ENCODE measurements at regions not wholly inside any gene's neighbourhood (a gene's known extent, or its start where the extent isn't known, plus 50 kb on each side); places are given as distances from the start of the nearest gene placed in this dataset.

- DNase-seq (no peak), ATAC-seq (ENCODE audit: poor library complexity) (no peak)
- Histone ChIP-seq H3K4me3 (ENCODE audit: low read length) (no peak overlapping the region), H3K36me3 (ENCODE audit: insufficient read depth, low read length) (no peaks in the 10 kb centered on the region), H3K27ac (ENCODE audit: low read depth in 1 of 2, low read length in 2 of 2) (no peak overlapping the region), H3K9me3 (ENCODE audit: control insufficient read depth in 1 of 2, insufficient read depth in 1 of 2, low read length in 2 of 2) (peaks cover 0 to 9% of the 10 kb centered on the region in 2 experiments), H3K27me3 (ENCODE audit: control insufficient read depth in 1 of 2, insufficient read depth in 2 of 2, low read length in 2 of 2) (no peaks in the 10 kb centered on the region), H3K4me1 (ENCODE audit: insufficient read depth, low read length) (no peaks in the 10 kb centered on the region)
- H3K9me3 Mint-ChIP-seq, result no peaks in the 10 kb centered on the region
- ChIA-PET POLR2A (no interaction called here), CTCF (no interaction called here)
- H3K27ac Mint-ChIP-seq, result no peak overlapping the region
- TF ChIP-seq, protein P1, sequence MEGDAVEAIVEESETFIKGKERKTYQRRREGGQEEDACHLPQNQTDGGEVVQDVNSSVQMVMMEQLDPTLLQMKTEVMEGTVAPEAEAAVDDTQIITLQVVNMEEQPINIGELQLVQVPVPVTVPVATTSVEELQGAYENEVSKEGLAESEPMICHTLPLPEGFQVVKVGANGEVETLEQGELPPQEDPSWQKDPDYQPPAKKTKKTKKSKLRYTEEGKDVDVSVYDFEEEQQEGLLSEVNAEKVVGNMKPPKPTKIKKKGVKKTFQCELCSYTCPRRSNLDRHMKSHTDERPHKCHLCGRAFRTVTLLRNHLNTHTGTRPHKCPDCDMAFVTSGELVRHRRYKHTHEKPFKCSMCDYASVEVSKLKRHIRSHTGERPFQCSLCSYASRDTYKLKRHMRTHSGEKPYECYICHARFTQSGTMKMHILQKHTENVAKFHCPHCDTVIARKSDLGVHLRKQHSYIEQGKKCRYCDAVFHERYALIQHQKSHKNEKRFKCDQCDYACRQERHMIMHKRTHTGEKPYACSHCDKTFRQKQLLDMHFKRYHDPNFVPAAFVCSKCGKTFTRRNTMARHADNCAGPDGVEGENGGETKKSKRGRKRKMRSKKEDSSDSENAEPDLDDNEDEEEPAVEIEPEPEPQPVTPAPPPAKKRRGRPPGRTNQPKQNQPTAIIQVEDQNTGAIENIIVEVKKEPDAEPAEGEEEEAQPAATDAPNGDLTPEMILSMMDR (IDR thresholded peaks at IDR 0.05), result no peak
- no peaks in the 10 kb centered on the region for H3K4me1 Mint-ChIP-seq (ENCODE audit: low read depth)
- no peak overlapping the region for H3K4me3 Mint-ChIP-seq
- H3K27me3 Mint-ChIP-seq, result peaks cover 34% of the 10 kb centered on the region
- no peaks in the 10 kb centered on the region for H3K36me3 Mint-ChIP-seq (ENCODE audit: low read depth)
- intact Hi-C loops (cut with DNase I, micrococcal nuclease), result no loop called here
These were observed 76.0 kb upstream of the HMGA2 start for GRCh38 chr12:65748332-65748731.

- POLR2A ChIA-PET, result no interaction called here
- H3K36me3 Mint-ChIP-seq (ENCODE audit: low read depth), result no peaks in the 10 kb centered on the region
- H3K27me3 ChIP-seq (ENCODE audit: control insufficient read depth in 1 of 2, insufficient read depth in 2 of 2, low read length in 2 of 2), result peaks cover 0 to 3% of the 10 kb centered on the region in 2 experiments
- no peaks in the 10 kb centered on the region for H3K36me3 ChIP-seq (ENCODE audit: insufficient read depth, low read length)
- TF ChIP-seq, protein P1 (IDR thresholded peaks at IDR 0.05), result no peak
- DNase-seq (no peak), ATAC-seq (ENCODE audit: poor library complexity) (no peak)
- no peaks in the 10 kb centered on the region for H3K9me3 ChIP-seq (ENCODE audit: control insufficient read depth in 1 of 2, insufficient read depth in 1 of 2, low read length in 2 of 2)
- no peaks in the 10 kb centered on the region for H3K4me1 Mint-ChIP-seq (ENCODE audit: low read depth)
- H3K9me3 Mint-ChIP-seq, result no peaks in the 10 kb centered on the region
- H3K27ac Mint-ChIP-seq, result no peak overlapping the region
- intact Hi-C loops (cut with DNase I, micrococcal nuclease), result no loop called here
- no peak overlapping the region for H3K4me3 Mint-ChIP-seq
- H3K27ac ChIP-seq (ENCODE audit: low read depth in 1 of 2, low read length in 2 of 2), result no peak overlapping the region
- no peak overlapping the region for H3K4me3 ChIP-seq (ENCODE audit: low read length)
- H3K4me1 ChIP-seq (ENCODE audit: insufficient read depth, low read length), result no peaks in the 10 kb centered on the region
- peaks cover 13% of the 10 kb centered on the region for H3K27me3 Mint-ChIP-seq
- CTCF ChIA-PET, result no interaction called here
These were observed 70.0 kb upstream of the HMGA2 start for GRCh38 chr12:65754290-65754689.

GRCh38 chr12:65754744-65755595 is 69.3 kb upstream of the HMGA2 start:
- no peaks in the 10 kb centered on the region for H3K4me1 ChIP-seq (ENCODE audit: insufficient read depth, low read length)
- no peak overlapping the region for H3K27ac ChIP-seq (ENCODE audit: low read depth in 1 of 2, low read length in 2 of 2)
- POLR2A ChIA-PET, result no interaction called here
- ATAC-seq (ENCODE audit: poor library complexity) (no peak), DNase-seq (no peak)
- no peak overlapping the region for H3K27ac Mint-ChIP-seq
- H3K36me3 Mint-ChIP-seq (ENCODE audit: low read depth), result no peaks in the 10 kb centered on the region
- H3K9me3 Mint-ChIP-seq, result no peaks in the 10 kb centered on the region
- no peak overlapping the region for H3K4me3 Mint-ChIP-seq
- H3K4me1 Mint-ChIP-seq (ENCODE audit: low read depth), result no peaks in the 10 kb centered on the region
- TF ChIP-seq, protein P1 (IDR thresholded peaks at IDR 0.05), result no peak
- H3K9me3 ChIP-seq (ENCODE audit: control insufficient read depth in 1 of 2, insufficient read depth in 1 of 2, low read length in 2 of 2), result no peaks in the 10 kb centered on the region
- peaks cover 0 to 3% of the 10 kb centered on the region in 2 experiments for H3K27me3 ChIP-seq (ENCODE audit: control insufficient read depth in 1 of 2, insufficient read depth in 2 of 2, low read length in 2 of 2)
- H3K36me3 ChIP-seq (ENCODE audit: insufficient read depth, low read length), result no peaks in the 10 kb centered on the region
- CTCF ChIA-PET, result no interaction called here
- peaks cover 13% of the 10 kb centered on the region for H3K27me3 Mint-ChIP-seq
- H3K4me3 ChIP-seq (ENCODE audit: low read length), result no peak overlapping the region
- intact Hi-C loops (cut with DNase I, micrococcal nuclease), result no loop called here
